GM21786 (cell line): ENCODE measurements at regions not wholly inside any gene's neighbourhood (a gene's known extent, or its start where the extent isn't known, plus 50 kb on each side); places are given as distances from the start of the nearest gene placed in this dataset.
"Not testable (repeated sequence)": the region's sequence is repeated elsewhere in the genome, so short reads cannot be mapped to it uniquely, and the experiment has no call there.

Source experiments
- ATAC-seq: cut with Tn5 transposase; IDR thresholded peaks from one replicate; pipeline ENCODE4 v1.9.1; 2021; ENCODE audit not compliant: unreplicated experiment

GRCh38 chr20:30164389-30164788 is 1093.1 kb upstream of the DEFB115 start:
- not testable (repeated sequence) for ATAC-seq

- ATAC-seq, result no peak
Observed at GRCh38 chr20:30167540-30167939, 1089.9 kb upstream of the DEFB115 start.

GRCh38 chr20:30168025-30168799 is 1089.3 kb upstream of the DEFB115 start:
- no peak for ATAC-seq

- no peak for ATAC-seq
Observed at GRCh38 chr20:30168800-30169138, 1088.7 kb upstream of the DEFB115 start.

GRCh38 chr20:30175681-30176080 is 1081.8 kb upstream of the DEFB115 start:
- ATAC-seq, result no peak

GRCh38 chr20:30183124-30183523 is 1074.3 kb upstream of the DEFB115 start:
- not testable (repeated sequence) for ATAC-seq

- not testable (repeated sequence) for ATAC-seq
Observed at GRCh38 chr20:30191785-30192184, 1065.7 kb upstream of the DEFB115 start.

GRCh38 chr20:30234477-30234876 is 1023.0 kb upstream of the DEFB115 start:
- ATAC-seq, result not testable (repeated sequence)

- not testable (repeated sequence) for ATAC-seq
Observed at GRCh38 chr20:30275073-30275472, 982.4 kb upstream of the DEFB115 start.

GRCh38 chr20:30281584-30282197 is 975.8 kb upstream of the DEFB115 start:
- no peak for ATAC-seq

- not testable (repeated sequence) for ATAC-seq
Observed at GRCh38 chr20:30283476-30284280, 973.8 kb upstream of the DEFB115 start.

- ATAC-seq, result no peak
Observed at GRCh38 chr20:30284281-30284905, 973.1 kb upstream of the DEFB115 start.

- ATAC-seq, result no peak
Observed at GRCh38 chr20:30285677-30286076, 971.8 kb upstream of the DEFB115 start.

GRCh38 chr20:30286157-30286556 is 971.3 kb upstream of the DEFB115 start:
- ATAC-seq, result no peak

- not testable (repeated sequence) for ATAC-seq
Observed at GRCh38 chr20:30287459-30287858, 970.0 kb upstream of the DEFB115 start.

GRCh38 chr20:30288346-30288745 is 969.1 kb upstream of the DEFB115 start:
- no peak for ATAC-seq

- ATAC-seq, result not testable (repeated sequence)
Observed at GRCh38 chr20:30289049-30289448, 968.4 kb upstream of the DEFB115 start.

GRCh38 chr20:30289711-30290141 is 967.7 kb upstream of the DEFB115 start:
- not testable (repeated sequence) for ATAC-seq

- not testable (repeated sequence) for ATAC-seq
Observed at GRCh38 chr20:30290361-30291063, 967.0 kb upstream of the DEFB115 start.

- ATAC-seq, result not testable (repeated sequence)
Observed at GRCh38 chr20:30291064-30291379, 966.4 kb upstream of the DEFB115 start.

- not testable (repeated sequence) for ATAC-seq
Observed at GRCh38 chr20:30291686-30292085, 965.8 kb upstream of the DEFB115 start.
